Activated naive CD8-positive, alpha-beta T cell (primary cell): ENCODE measurements at regions not wholly inside any gene's neighbourhood (a gene's known extent, or its start where the extent isn't known, plus 50 kb on each side); places are given as distances from the start of the nearest gene placed in this dataset.

Experiments
- H3K27ac Mint-ChIP-seq: one replicate; pipeline ENCODE4 v1.8.0; 2021; ENCODE audit warnings: mixed read lengths
- H3K27me3 Mint-ChIP-seq: one replicate; pipeline ENCODE4 v1.8.0; 2021; ENCODE audit warnings: mixed read lengths
- H3K36me3 Mint-ChIP-seq: one replicate; pipeline ENCODE4 v1.8.0; 2021; ENCODE audit warnings: mixed read lengths
- H3K4me1 Mint-ChIP-seq: one replicate; pipeline ENCODE4 v1.8.0; 2021; ENCODE audit warnings: low read depth, mixed read lengths
- H3K4me3 Mint-ChIP-seq: one replicate; pipeline ENCODE4 v1.8.0; 2021; ENCODE audit warnings: mild to moderate bottlenecking, mixed read lengths
- H3K9me3 Mint-ChIP-seq: one replicate; pipeline ENCODE4 v1.8.0; 2021; ENCODE audit warnings: low read depth, mixed read lengths

DNA sequence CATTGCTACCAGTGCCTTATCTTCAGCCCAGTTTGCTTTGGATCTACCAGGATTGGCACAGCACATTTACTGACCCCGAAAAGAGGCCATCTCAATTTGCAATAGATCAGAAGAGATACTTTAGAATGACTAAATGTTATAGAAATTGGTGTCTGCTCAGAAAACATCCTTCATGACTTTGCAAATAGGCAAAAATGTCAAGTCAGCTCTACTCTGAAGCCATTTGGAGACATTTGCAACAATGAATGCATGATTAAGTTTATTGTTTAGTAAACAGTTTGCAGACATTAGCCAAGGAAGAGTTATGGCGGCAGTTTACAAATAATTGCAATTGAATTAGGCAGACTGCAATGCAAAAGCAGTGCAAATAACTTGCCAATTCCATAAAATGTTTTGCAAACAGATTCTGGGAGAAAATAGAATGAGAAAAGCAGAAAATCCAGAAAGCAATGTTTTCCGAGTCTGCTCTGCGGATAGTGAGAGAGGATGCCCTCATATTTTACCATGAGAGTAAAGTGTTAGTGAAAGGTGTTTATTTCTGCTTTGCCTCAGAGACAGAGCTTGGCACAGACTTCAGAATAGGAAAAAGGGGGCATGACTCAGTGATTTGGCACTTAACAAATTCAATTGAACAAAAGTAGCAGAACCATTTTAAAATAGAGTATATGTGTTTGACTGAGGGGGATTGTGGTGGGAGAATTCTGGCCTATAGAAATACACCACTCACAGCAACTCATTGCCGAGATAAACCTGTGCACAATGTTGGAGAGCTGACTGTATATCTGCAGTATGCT, 334.9 kb upstream of the NR2F2 start:
- Mint-ChIP-seq H3K9me3 (no peaks in the 10 kb centered on the region), H3K4me1 (peaks cover 15% of the 10 kb centered on the region), H3K4me3 (no peak overlapping the region), H3K27ac (no peak overlapping the region), H3K27me3 (peaks cover 21% of the 10 kb centered on the region), H3K36me3 (no peaks in the 10 kb centered on the region)

DNA sequence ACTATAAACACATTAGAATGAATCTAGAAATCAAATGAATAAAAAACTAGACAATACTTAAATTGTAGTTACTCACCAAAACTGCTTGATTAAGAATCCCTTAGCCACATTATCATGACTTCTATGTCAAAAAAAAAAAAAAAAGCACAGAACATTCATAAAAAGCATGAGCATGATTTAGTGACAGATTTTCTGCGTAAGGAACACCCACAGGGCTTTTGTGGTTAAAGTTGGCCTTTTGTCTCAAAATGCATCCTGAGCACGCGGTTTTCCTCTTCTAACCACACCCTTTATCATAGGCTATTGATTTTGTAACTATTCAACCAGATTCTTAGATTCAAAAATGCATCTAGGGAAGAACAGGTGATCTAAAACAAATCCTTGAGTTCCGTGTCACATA, 334.0 kb upstream of the NR2F2 start:
- Mint-ChIP-seq H3K4me3 (no peak overlapping the region), H3K27ac (no peak overlapping the region), H3K9me3 (no peaks in the 10 kb centered on the region), H3K27me3 (peaks cover 18% of the 10 kb centered on the region), H3K4me1 (peaks cover 15% of the 10 kb centered on the region), H3K36me3 (no peaks in the 10 kb centered on the region)

DNA sequence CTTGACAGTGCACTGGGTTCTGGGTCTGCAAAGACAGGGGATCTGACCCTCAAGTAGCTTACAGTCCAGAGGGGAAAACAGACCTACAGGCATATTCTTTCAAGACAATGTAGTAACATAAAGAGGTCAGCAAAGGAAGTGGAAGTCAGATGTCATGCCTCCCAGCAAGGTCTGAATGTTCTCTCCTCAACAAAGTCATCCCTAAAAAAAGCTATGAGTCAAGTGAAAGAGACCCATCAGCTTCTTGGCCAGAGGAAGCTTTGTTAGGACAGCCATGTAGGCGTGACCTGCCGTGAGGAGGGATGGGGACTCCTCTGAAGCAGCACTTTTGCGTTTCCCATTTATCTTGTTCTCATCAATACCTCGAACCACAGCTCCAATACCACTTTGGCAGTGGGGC, 331.6 kb upstream of the NR2F2 start:
- H3K4me3 Mint-ChIP-seq: no peak overlapping the region
- no peaks in the 10 kb centered on the region for H3K36me3 Mint-ChIP-seq
- H3K27ac Mint-ChIP-seq: no peak overlapping the region
- H3K4me1 Mint-ChIP-seq: peaks cover 15% of the 10 kb centered on the region
- no peaks in the 10 kb centered on the region for H3K9me3 Mint-ChIP-seq
- peaks cover 21% of the 10 kb centered on the region for H3K27me3 Mint-ChIP-seq

DNA sequence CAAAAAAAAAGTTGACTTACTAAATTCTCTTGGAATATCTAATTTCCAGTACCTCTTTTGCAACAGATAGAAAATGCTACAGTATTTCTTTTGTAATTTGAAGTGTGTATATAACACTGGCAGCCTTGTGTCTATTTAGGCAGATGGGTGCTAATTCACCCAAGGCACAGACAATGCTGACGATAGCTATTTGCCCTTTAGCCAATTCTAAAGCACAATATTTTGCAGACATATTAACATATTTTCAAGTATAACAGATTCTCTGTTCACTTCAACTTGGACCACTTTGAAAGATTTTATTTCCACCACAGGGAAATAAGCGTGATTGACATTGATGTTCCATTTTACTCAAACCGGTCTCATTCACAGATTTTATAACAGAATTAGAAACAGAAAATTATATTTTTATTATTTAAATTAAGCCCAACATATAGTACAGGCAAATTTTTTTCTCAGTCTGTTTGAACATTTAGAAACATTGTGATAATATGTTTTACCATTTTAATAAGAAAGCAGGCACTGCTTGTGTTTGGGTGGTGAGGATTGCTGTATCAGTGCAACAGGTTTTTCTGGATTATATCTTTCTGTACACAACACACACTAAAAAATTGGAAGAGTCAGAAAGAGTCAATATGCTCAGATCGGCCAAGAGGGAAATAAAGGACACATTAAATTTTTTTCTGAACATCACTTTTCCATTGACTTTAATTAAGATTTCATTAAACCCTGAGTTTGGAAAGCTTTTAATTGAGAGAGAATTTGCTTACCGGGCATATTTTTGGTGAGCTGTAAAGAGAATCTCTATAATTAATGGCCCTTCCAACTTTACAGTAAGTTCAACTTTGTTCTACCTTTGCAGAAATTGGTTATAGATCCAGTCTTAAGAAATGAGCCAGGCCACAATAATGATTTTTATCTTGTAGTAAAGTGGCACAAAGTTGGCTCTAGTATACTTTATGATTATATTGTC, 327.3 kb upstream of the NR2F2 start:
- H3K27ac Mint-ChIP-seq: no peak overlapping the region
- no peaks in the 10 kb centered on the region for H3K4me1 Mint-ChIP-seq
- no peak overlapping the region for H3K4me3 Mint-ChIP-seq
- no peaks in the 10 kb centered on the region for H3K36me3 Mint-ChIP-seq
- peaks cover 5% of the 10 kb centered on the region for H3K9me3 Mint-ChIP-seq
- peaks cover 16% of the 10 kb centered on the region for H3K27me3 Mint-ChIP-seq

DNA sequence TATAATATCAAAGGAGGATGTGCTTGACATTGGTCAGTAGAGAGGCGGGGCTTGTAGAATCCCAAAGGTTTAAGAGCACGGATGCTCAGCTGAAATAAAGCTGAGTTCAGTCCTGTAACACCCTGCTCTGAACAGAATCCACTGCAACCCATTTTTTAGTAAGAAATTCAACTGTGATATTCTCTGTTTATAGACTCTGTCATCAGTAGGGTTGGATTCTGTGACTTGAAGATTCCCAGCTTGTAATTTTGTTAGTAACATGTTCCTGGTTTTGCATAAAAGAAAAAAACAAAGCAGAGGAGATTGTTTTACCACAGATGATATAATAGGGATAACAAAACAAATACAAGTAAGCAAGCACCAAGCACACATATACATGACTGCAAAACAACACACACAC, 324.6 kb upstream of the NR2F2 start:
- H3K9me3 Mint-ChIP-seq: peaks cover 5% of the 10 kb centered on the region
- H3K4me3 Mint-ChIP-seq: no peak overlapping the region
- H3K36me3 Mint-ChIP-seq: no peaks in the 10 kb centered on the region
- H3K27me3 Mint-ChIP-seq: peaks cover 12% of the 10 kb centered on the region
- no peaks in the 10 kb centered on the region for H3K4me1 Mint-ChIP-seq
- H3K27ac Mint-ChIP-seq: no peak overlapping the region

DNA sequence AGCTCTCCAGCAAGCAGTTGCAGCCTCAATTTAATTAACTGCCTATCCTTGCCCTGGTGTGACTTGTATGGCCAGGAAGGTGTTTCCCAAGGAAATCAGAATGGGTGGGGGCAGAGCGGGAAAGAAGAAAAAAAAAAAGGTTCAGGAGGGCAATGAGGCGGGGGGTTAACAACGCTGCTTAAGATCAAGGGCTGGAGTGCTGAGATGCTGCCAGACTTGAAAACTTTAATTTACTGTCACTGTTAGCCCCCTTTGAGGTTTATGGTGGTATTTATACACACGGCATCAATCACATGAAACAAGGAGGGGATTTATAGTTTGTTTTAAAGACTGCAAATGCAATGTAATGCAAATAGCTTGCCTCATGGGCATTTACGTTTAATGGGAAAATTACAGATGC, 319.4 kb upstream of the NR2F2 start:
- H3K27me3 Mint-ChIP-seq: peaks cover 22% of the 10 kb centered on the region
- H3K27ac Mint-ChIP-seq: no peak overlapping the region
- no peak overlapping the region for H3K4me3 Mint-ChIP-seq
- no peaks in the 10 kb centered on the region for H3K4me1 Mint-ChIP-seq
- peaks cover 5% of the 10 kb centered on the region for H3K9me3 Mint-ChIP-seq
- no peaks in the 10 kb centered on the region for H3K36me3 Mint-ChIP-seq

DNA sequence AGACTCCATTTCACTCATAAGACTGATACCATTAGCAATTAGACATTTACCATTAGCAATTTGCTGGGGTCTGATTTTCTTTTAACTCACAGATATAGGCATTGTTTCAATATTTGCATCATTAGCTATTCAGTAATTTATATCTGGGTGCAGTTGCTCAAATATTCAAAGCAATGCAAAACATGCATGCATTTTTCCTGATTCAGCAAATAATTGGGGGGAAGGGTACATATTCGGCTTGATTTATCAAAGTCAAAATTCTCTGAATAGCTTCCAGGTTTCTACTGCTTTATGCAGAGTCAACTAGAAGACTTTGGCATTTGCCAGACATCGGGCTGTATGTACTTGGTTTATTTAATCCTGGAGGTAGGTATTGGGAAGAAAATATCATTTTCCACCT, 315.6 kb upstream of the NR2F2 start:
- H3K27ac Mint-ChIP-seq: no peak overlapping the region
- no peaks in the 10 kb centered on the region for H3K36me3 Mint-ChIP-seq
- no peaks in the 10 kb centered on the region for H3K4me1 Mint-ChIP-seq
- no peak overlapping the region for H3K4me3 Mint-ChIP-seq
- H3K9me3 Mint-ChIP-seq: no peaks in the 10 kb centered on the region
- peaks cover 20% of the 10 kb centered on the region for H3K27me3 Mint-ChIP-seq

DNA sequence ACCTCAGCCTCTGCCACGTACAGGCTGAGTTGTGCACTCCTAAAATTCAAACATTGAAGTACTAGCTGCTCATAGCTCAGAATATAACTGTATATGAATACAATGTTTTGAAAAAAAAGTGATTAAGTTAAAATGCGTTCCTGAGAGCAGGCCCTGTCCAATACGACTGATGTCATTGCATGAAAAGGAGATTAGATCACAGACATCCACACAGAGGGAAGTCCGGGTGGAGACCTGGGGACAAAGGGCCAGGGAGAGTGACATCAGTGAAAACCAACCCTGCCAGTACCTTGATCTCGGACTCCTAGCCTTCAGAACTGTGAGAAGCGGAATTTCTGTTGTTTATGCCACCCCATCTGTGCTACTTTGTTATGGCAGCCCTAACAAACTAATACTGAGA, 311.4 kb upstream of the NR2F2 start:
- Mint-ChIP-seq H3K36me3 (no peaks in the 10 kb centered on the region), H3K4me1 (no peaks in the 10 kb centered on the region), H3K9me3 (no peaks in the 10 kb centered on the region), H3K27me3 (peaks cover 13% of the 10 kb centered on the region), H3K4me3 (no peak overlapping the region), H3K27ac (no peak overlapping the region)

DNA sequence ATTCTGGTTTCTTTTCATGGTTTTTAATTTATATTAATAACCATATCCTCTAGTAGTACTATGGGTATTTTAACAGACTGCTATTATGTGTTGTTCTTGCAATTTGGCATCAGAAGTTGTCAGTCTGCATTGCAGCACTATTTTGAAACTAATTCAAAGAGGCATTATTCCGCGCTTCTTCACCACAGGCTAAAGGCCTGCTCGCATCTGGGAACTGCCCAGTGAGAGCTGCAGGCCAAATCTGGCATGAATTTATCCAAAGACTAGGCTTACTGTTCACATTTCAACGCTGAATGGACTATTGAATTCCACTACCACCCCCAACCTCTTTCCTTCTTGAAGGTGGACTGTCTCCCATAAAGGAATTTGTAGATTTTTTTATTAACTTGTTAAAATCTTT, 310.4 kb upstream of the NR2F2 start:
- Mint-ChIP-seq H3K9me3 (no peaks in the 10 kb centered on the region), H3K27ac (no peak overlapping the region), H3K4me1 (no peaks in the 10 kb centered on the region), H3K4me3 (no peak overlapping the region), H3K27me3 (peaks cover 9% of the 10 kb centered on the region), H3K36me3 (no peaks in the 10 kb centered on the region)

DNA sequence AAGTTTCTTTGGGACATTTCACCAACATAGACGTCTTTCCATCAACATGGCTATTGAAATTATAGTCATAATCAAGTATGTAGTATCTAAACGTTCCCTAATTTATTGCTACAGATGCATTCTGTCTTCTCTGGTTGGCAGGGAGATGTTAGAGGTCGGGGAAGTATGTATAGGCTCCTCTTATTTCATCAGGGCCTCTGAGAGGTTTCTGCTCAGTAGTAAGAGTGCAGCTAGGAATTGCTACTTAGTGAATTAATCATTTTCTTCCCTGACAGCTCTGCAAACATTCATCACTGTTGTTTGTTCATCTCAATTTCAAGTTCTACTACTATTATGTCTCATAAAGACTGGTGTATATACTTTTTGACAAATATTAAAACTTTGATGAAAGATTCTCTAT, 309.7 kb upstream of the NR2F2 start:
- Mint-ChIP-seq H3K4me1 (no peaks in the 10 kb centered on the region), H3K36me3 (no peaks in the 10 kb centered on the region), H3K4me3 (no peak overlapping the region), H3K9me3 (no peaks in the 10 kb centered on the region), H3K27me3 (peaks cover 7% of the 10 kb centered on the region), H3K27ac (no peak overlapping the region)

DNA sequence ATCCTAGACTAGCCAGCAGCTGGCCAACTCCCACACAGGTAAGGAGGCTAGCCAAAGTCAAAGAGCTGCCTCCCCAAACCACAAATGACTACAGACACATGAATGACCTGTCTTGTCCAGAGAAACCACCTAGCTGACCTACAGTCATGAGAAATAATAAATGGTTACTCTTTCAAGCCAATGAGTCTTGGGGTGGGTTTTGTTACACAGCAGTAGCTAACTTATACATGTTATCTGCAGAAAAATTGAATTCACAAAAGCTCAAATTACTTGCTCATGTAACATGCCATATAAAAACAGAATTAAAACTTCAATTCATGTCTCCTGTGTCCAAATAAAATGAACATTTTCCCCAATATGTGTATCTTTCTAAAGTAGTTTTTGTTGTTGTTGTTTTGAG, 307.4 kb upstream of the NR2F2 start:
- Mint-ChIP-seq H3K4me3 (no peak overlapping the region), H3K9me3 (no peaks in the 10 kb centered on the region), H3K36me3 (no peaks in the 10 kb centered on the region), H3K27me3 (peaks cover 5% of the 10 kb centered on the region), H3K27ac (no peak overlapping the region), H3K4me1 (no peaks in the 10 kb centered on the region)

DNA sequence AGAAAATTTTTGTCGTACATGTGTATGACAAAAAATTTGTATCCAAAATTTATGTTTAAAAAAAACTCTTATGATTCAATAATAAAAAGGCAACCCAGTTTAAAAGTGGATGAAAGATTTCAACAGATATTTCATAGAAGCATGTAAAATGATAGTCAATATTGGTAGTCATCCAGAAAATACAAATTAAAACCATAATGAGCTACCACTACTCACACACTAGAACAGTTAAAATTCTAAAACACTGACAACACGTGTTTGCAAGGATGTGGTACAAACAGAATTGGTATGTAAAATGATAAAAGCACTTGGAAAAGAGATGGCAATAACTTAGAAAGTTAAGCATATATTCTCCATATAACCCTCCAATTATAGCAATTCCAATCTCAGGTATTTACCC, 303.0 kb upstream of the NR2F2 start:
- Mint-ChIP-seq H3K4me1 (no peaks in the 10 kb centered on the region), H3K27ac (no peak overlapping the region), H3K4me3 (no peak overlapping the region), H3K36me3 (no peaks in the 10 kb centered on the region), H3K9me3 (no peaks in the 10 kb centered on the region), H3K27me3 (peaks cover 5% of the 10 kb centered on the region)

DNA sequence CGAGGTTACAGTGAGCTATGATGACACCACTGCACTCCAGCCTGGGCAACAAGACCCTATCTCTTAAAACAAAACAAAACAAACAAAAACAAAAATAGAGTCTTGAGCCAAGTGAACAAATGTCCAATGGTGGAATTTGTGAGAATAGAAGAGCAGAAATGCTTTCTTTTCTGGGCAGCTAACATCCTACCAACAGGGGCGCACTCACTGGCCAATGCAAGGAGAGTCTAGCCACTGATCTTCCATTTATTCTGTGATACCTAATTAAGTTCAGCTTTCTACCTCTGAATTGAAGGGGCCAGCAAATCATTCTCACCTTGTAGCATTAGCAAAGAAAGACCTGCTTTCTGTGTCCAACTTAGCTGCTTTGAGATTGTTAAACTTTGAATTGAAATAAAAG, 301.9 kb upstream of the NR2F2 start:
- no peak overlapping the region for H3K4me3 Mint-ChIP-seq
- peaks cover 6% of the 10 kb centered on the region for H3K27me3 Mint-ChIP-seq
- H3K4me1 Mint-ChIP-seq: no peaks in the 10 kb centered on the region
- no peaks in the 10 kb centered on the region for H3K36me3 Mint-ChIP-seq
- no peak overlapping the region for H3K27ac Mint-ChIP-seq
- H3K9me3 Mint-ChIP-seq: no peaks in the 10 kb centered on the region

DNA sequence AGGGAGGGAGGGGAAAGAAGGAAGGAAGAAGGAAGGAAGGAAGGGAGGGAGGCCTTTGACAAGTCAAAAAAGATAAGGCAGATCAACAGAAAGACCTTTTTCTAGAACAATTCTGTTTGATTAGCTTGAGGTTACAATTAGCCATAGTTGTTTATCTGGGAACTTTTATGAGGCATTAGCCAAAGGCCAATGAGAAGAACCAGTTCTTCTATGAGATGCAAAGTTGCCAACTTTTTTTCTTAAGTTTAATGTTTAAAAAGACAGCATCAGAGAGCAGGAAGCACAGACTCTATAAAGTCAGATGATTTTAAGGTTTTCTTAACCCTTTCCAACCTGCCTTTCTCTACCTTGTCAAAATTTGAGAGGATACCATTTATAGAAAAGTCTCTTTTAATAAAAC, 301.3 kb upstream of the NR2F2 start:
- Mint-ChIP-seq H3K27ac (no peak overlapping the region), H3K4me1 (no peaks in the 10 kb centered on the region), H3K9me3 (no peaks in the 10 kb centered on the region), H3K36me3 (no peaks in the 10 kb centered on the region), H3K4me3 (no peak overlapping the region), H3K27me3 (peaks cover 5% of the 10 kb centered on the region)

DNA sequence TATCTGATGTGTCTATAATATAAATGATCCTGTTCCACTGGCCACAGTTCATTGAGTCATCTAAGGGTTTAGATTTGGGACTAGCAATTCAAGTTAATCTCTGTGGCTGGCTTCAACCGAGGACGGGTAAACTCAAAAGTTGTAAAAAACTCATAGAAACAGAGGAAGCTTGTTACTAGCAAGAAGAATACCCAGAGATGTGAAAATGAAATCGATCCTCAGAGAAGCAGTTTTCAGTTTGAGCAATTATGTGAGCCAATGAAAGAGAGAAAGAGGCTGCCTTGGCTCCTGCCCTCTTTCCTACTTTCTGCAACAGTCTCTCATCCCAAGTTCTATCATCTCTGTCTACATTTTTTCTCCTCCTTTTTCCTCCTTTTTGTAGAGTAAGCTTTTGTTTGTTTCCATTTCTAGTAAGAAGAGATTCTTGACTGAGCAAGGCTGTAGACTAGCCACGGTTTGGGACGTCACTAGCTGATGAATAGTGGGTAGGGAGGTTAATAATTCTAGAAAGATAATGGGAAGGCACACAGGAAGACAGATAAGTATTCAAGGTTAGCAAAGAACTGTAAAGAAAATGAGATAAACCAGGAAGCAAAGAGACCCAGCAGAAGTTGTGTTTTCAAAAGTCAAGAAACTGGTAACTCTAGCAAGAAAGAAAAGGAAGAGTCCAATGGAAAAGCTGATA, 298.9 kb upstream of the NR2F2 start:
- Mint-ChIP-seq H3K4me3 (no peak overlapping the region), H3K4me1 (no peaks in the 10 kb centered on the region), H3K27ac (no peak overlapping the region), H3K27me3 (peaks cover 9% of the 10 kb centered on the region), H3K9me3 (no peaks in the 10 kb centered on the region), H3K36me3 (no peaks in the 10 kb centered on the region)
